22Rv1 (cell line): ENCODE measurements at regions not wholly inside any gene's neighbourhood (a gene's known extent, or its start where the extent isn't known, plus 50 kb on each side); places are given as distances from the start of the nearest gene placed in this dataset.

Experiments
- CTCF ChIP-seq: fragments of 450-650 bp; IDR thresholded peaks from 2 replicates; pipeline ENCODE4 v1.5.1; 2017; ENCODE audit warnings: mild to moderate bottlenecking
- ZFX ChIP-seq: fragments of 450-650 bp; IDR thresholded peaks from 2 replicates; pipeline ENCODE4 v1.6.1; 2017; ENCODE audit warnings: antibody characterized with exemption, borderline replicate concordance

DNA sequence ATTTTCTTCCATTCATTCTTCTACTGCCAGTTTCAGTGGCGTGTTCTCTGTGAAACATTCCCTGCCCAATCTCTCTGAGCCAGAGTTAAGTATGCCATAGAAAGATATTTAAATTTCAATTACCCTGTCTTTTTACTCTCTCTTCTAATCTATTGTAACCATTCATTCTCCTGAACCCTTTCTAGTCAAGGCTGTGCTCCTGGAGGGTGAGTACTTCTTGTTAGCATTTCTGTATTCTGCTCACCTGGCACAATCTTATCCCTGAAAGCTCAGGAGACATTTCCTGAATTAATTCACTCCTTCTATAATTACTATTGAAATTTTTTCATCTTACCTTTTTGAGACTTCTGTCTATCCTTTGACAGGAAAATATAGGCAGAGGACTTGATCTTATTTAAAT is 271.7 kb downstream of the HGF start:
- no peak for TF ChIP-seq CTCF
- no peak for TF ChIP-seq ZFX
